Naive thymus-derived CD8-positive, alpha-beta T cell (primary cell): ENCODE measurements at regions not wholly inside any gene's neighbourhood (a gene's known extent, or its start where the extent isn't known, plus 50 kb on each side); places are given as distances from the start of the nearest gene placed in this dataset.

Experiments used
- ATAC-seq, 2 donors: fragments of 150-1000 bp; cut with Tn5 transposase in 1 of 2; sonication (Bioruptor Pico), chemical (Tn5 transposase) in 1 of 2; 1 replicate in 1 of 2; 2 replicates in 1 of 2; pipeline ENCODE4 v1.10.0; 2021; ENCODE audit warnings: mild to moderate bottlenecking in 2 of 2, moderate library complexity in 2 of 2
- POLR2A ChIA-PET: fragments of 350-600 bp; sonication (Branson Sonifier 250); formaldehyde crosslinking; loops from one replicate; lab custom pipeline; 2021; ENCODE audit warnings: antibody characterized with exemption; lab: Charles Lee
- DNase-seq, 10 donors: peaks; one replicate each; pipeline versions ENCODE4 v3.0.0 to v3.0.0-alpha.2; 2020 to 2022
- H3K27ac Mint-ChIP-seq, 10 donors: one replicate each; pipeline ENCODE4 v1.8.0; 2020 to 2022; ENCODE audit warnings: mild to moderate bottlenecking in 10 of 10, mixed read lengths in 10 of 10, moderate library complexity in 4 of 10, inconsistent platforms in 1 of 10
- H3K27me3 Mint-ChIP-seq, 5 donors: one replicate each; pipeline ENCODE4 v1.8.0; 2021 to 2022; ENCODE audit warnings: mixed read lengths in 5 of 5
- H3K36me3 Mint-ChIP-seq, 3 donors: one replicate each; pipeline ENCODE4 v1.8.0; 2020 to 2022; ENCODE audit warnings: mixed read lengths in 3 of 3, mild to moderate bottlenecking in 2 of 3, inconsistent platforms in 1 of 3
- H3K4me1 Mint-ChIP-seq, 4 donors: one replicate each; pipeline ENCODE4 v1.8.0; 2021 to 2022; ENCODE audit warnings: mixed read lengths in 4 of 4
- H3K4me3 Mint-ChIP-seq, 10 donors: one replicate each; pipeline ENCODE4 v1.8.0; 2020 to 2022; ENCODE audit warnings: mild to moderate bottlenecking in 10 of 10, mixed read lengths in 10 of 10, moderate library complexity in 6 of 10, inconsistent platforms in 1 of 10
- H3K9me3 Mint-ChIP-seq, 9 donors: one replicate each; pipeline ENCODE4 v1.8.0; 2020 to 2022; ENCODE audit warnings: mixed read lengths in 9 of 9, mild to moderate bottlenecking in 3 of 9, inconsistent platforms in 1 of 9, moderate library complexity in 1 of 9

DNA sequence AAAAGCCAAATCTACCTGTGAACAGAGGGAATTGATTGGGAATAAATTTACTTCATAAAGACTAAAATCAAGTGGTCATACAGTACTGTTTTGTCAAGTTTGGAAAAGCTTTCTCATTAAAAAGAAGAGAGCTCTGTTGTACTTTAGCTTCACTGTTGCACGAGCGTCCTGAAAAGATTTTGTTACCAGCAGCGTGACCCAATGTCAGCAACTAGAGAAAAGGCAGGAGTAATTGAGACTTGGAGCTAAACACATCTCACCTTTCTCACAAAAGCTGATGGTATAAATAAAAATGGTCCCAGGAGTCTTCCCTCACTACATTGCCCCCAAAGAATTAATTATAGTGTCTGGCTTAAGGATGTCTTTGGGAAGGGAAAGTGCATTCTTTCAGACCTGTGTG lies 613.7 kb downstream of the OLFM4 start:
- no peak for ATAC-seq
- H3K4me1 Mint-ChIP-seq: no peaks in the 10 kb centered on the region
- no peak overlapping the region for H3K4me3 Mint-ChIP-seq
- POLR2A ChIA-PET: no interaction called here
- H3K27me3 Mint-ChIP-seq: no peaks in the 10 kb centered on the region
- peaks cover 0 to 20% (median 6%) of the 10 kb centered on the region in 9 donors for H3K9me3 Mint-ChIP-seq
- H3K27ac Mint-ChIP-seq: no peak overlapping the region
- no peaks in the 10 kb centered on the region for H3K36me3 Mint-ChIP-seq
- no peak for DNase-seq

DNA sequence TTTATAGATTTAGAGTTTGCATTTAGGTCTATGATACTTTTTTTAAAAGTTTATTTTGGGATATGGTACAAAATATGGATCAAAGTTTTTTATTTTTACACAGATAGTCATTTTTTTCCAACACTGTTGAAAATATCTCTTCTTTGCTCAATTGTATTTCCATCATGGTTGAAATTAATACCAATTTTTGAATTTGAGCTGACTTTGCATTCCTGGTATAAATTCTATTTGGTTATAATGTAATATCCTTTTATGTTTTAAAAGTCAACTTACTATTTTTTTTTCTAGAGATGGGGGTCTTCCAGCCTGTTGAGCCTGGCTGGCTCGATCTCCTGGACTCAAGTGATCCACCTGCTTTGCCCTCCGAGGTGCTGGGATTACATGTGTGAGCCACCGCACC lies 620.1 kb downstream of the OLFM4 start:
- POLR2A ChIA-PET: no interaction called here
- Mint-ChIP-seq H3K9me3 (peaks cover 0 to 16% (median 5%) of the 10 kb centered on the region in 9 donors), H3K27me3 (no peaks in the 10 kb centered on the region), H3K4me1 (no peaks in the 10 kb centered on the region), H3K27ac (no peak overlapping the region), H3K4me3 (no peak overlapping the region), H3K36me3 (no peaks in the 10 kb centered on the region)
- no peak for ATAC-seq
- DNase-seq: no peak

DNA sequence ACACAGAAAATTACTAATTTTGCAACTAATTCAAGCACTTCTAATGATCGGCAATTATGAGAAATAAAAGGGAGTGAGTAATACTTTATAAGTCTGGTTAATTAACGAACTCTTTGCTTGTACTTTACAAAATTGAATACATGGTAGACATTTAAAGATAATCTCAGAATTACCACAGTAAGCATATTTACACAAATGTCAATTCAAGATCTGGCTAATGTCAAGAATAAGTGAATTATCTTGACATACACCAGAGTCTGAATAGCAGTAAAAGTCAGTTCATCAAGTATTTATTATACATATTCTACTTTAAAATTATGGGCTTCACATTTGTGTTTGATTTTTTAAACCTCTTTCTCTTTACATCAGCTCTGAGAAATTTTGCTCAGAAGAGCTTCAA lies 643.4 kb downstream of the OLFM4 start:
- no peaks in the 10 kb centered on the region for H3K27me3 Mint-ChIP-seq

DNA sequence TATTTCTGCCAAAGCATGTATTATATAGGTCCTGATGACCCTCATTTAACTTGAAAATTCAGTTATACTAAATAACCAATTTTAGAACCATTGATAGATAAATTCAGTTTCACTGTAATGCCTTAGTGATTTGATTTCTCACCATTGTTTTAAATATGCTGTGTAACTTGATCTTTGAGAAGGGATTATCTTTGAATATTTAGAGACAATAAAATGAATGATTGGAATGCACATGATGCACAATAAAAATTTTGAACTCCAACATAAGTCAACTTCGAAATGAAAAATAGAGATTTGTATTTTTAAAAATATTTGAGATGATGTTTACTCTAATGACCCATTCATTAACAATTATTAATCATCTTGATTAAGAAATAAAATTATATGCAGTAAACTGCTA lies 654.5 kb downstream of the OLFM4 start:
- Mint-ChIP-seq H3K4me3 (no peak overlapping the region), H3K4me1 (no peaks in the 10 kb centered on the region), H3K27me3 (no peaks in the 10 kb centered on the region), H3K27ac (no peak overlapping the region), H3K9me3 (peaks cover 5 to 26% (median 14%) of the 10 kb centered on the region in 9 donors), H3K36me3 (peaks cover 0 to 6% (median 0%) of the 10 kb centered on the region in 3 donors)
- ATAC-seq: no peak
- POLR2A ChIA-PET: no interaction called here
- DNase-seq: no peak

More for the DNA sequence above, 643.4 kb downstream of the OLFM4 start:
- Mint-ChIP-seq H3K9me3 (peaks cover under 1 to 33% (median 15%) of the 10 kb centered on the region in 9 donors), H3K27ac (no peak overlapping the region), H3K36me3 (no peaks in the 10 kb centered on the region), H3K4me3 (no peak overlapping the region), H3K4me1 (no peaks in the 10 kb centered on the region)
- POLR2A ChIA-PET: no interaction called here
- ATAC-seq (no peak), DNase-seq (no peak)

DNA sequence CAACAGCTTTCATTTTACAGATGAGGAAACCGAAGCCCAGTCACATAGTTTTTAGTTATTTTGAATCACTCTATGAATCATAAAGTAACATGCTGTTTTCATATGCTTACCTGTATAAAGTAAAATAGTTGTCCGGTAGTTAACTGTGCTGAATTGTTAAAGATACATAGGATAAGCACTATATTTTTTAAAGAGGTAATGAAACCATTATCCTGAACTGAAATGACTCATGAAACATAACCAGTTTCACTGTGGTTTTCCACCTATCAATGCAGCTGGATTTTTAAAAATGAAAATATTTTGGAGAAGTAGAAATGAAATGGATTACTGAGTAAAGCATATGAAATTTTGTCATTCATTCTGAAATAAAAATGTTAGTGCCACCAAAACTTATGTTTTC lies 655.0 kb downstream of the OLFM4 start:
- no peak for DNase-seq
- peaks cover 0 to 6% (median 0%) of the 10 kb centered on the region in 3 donors for H3K36me3 Mint-ChIP-seq
- H3K9me3 Mint-ChIP-seq: peaks cover 5 to 25% (median 11%) of the 10 kb centered on the region in 9 donors
- no peaks in the 10 kb centered on the region for H3K27me3 Mint-ChIP-seq
- H3K4me1 Mint-ChIP-seq: no peaks in the 10 kb centered on the region
- POLR2A ChIA-PET: no interaction called here
- H3K4me3 Mint-ChIP-seq: no peak overlapping the region
- no peak for ATAC-seq
- no peak overlapping the region for H3K27ac Mint-ChIP-seq

DNA sequence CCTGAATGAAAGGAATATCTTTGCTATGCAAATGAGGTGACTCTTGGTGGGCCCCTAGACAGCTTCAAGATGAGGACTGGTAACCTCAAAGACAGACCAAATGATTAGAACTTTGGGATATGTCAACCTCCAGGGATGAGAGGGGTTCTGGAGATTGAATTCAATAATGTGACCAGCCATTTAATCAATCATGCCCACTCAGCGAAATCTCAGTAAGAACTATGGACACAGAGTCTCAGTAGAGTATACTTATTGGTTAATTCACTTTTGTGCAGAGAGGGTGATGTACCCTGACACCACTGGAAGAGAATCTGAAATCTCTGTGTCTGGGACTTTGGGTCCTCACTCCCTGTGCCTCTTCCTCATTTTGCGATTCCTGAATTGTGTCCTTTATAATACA lies 662.8 kb downstream of the OLFM4 start:
- Mint-ChIP-seq H3K27me3 (no peaks in the 10 kb centered on the region), H3K9me3 (peaks cover 7 to 17% (median 9%) of the 10 kb centered on the region in 9 donors), H3K27ac (no peak overlapping the region), H3K4me1 (no peaks in the 10 kb centered on the region), H3K36me3 (no peaks in the 10 kb centered on the region), H3K4me3 (no peak overlapping the region)
- ATAC-seq (no peak), DNase-seq (no peak)
- POLR2A ChIA-PET: no interaction called here

DNA sequence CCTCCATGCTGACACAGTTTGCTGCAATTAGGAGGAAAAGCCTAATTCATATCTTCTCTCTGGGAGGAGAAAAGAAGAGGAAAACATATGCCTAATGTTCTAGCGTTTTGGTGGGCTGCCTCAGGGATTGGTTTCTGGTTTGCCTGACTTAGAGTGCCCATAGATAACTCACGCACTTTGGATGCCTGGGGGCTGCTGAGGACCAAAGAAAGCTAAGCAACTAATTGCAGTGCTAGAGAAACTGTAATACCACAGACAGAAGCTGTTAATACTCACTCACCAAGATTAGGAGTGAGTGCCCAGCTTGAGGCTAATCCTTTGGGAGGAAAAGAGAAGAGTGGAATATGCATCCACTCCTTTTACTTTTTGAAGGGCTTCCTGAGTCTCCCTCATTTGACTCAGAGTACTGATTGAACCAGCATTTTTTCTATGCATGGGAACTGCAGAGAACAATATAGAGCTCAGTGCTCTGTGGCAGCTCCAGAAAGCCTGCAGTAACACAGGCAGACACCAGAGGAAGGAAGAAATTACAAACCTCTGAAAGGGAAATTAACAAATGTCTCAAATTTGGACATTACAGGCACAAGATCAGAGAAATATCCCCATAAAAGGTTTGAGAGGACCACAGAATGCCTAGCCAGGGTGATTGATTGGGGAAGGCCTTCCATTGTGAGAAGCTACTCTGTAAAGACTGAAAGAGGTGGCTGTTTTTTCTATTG lies 666.4 kb downstream of the OLFM4 start:
- POLR2A ChIA-PET: no interaction called here
- ATAC-seq (no peak), DNase-seq (no peak)
- peaks cover 9 to 23% (median 15%) of the 10 kb centered on the region in 9 donors for H3K9me3 Mint-ChIP-seq
- peaks cover 0 to 5% (median 0%) of the 10 kb centered on the region in 3 donors for H3K36me3 Mint-ChIP-seq
- H3K4me1 Mint-ChIP-seq: no peaks in the 10 kb centered on the region
- H3K4me3 Mint-ChIP-seq: no peak overlapping the region
- H3K27ac Mint-ChIP-seq: no peak overlapping the region
- H3K27me3 Mint-ChIP-seq: no peaks in the 10 kb centered on the region

DNA sequence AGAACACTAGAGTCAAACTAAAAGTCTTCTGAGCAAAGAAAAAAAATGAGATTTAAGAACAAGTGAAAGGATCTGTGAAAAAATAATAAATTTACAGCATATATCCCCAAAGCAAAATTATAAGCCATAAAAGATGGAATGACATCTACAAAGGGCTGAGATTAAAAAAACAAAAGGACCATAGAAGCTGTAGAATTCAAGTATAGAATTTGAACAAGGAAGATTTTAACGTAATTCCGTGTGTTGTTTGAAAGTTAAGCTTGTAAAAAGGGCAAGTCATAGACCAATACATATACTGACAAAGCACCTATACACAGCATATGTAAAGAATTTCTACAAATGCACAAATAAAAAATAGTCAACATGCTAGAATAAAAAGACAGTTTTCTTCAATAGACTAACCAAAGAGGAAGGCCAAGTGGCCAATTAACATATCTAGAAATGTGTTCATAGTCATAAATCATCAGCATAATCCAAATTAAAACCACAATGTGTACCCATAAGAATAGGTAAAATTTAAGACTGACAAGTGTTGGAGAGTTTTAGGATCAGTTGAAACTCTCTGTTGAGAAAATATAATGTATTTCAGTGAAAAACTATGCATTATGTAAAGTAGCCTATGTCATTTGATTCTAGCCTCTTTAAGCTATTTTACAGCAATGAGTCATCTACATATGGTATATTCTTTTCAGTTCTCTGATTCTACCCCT lies 674.9 kb downstream of the OLFM4 start:
- Mint-ChIP-seq H3K27ac (no peak overlapping the region), H3K4me1 (no peaks in the 10 kb centered on the region), H3K27me3 (no peaks in the 10 kb centered on the region), H3K4me3 (no peak overlapping the region), H3K36me3 (peaks cover 0 to 5% (median 0%) of the 10 kb centered on the region in 3 donors), H3K9me3 (peaks cover 8 to 44% (median 20%) of the 10 kb centered on the region in 9 donors)
- ATAC-seq (no peak), DNase-seq (no peak)
- POLR2A ChIA-PET: no interaction called here

DNA sequence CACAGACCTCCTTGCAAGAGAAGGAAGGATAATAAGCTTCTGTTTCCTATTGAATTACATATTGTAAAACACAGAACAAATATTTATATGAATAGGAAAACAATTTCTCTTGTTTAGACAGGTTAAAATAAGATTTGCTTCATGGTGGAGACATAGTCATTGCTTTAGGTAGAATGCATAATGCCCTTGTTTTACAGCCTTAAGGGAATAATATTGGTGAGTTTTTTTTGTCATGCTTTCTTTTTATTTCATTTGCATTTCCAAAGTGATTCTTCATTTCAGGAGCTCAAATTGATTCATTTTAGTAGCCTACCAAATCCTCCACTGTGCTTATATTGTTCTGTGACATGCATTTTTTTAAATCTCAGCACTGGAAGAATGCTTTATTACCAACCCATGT lies 690.7 kb downstream of the OLFM4 start:
- Mint-ChIP-seq H3K27me3 (no peaks in the 10 kb centered on the region), H3K27ac (no peak overlapping the region), H3K4me1 (no peaks in the 10 kb centered on the region), H3K9me3 (peaks cover 12 to 34% (median 24%) of the 10 kb centered on the region in 9 donors), H3K4me3 (no peak overlapping the region), H3K36me3 (peaks cover 0 to 21% (median 2%) of the 10 kb centered on the region in 3 donors)
- ATAC-seq (no peak), DNase-seq (no peak)
- POLR2A ChIA-PET: no interaction called here

DNA sequence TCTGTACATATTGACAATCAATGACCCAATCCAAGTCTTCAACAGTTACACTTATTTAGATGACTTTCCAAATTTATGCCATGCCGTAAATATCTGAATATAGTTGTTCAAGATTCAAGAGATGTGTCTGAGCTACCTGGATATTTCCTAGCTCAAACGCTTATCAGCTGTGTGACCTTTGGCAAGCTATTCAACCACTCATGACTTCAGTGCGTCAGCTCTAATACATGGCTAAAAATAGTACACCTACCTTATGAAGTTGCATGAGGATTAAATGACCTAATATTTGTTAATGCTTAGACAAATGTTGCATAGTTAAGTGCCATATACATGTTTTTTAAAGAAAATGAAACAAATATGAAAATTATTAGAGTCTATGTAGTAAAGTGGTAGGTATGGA lies 704.1 kb downstream of the OLFM4 start:
- no peak overlapping the region for H3K27ac Mint-ChIP-seq
- H3K27me3 Mint-ChIP-seq: no peaks in the 10 kb centered on the region
- H3K4me1 Mint-ChIP-seq: no peaks in the 10 kb centered on the region
- POLR2A ChIA-PET: no interaction called here
- H3K36me3 Mint-ChIP-seq: no peaks in the 10 kb centered on the region
- ATAC-seq (no peak), DNase-seq (no peak)
- H3K4me3 Mint-ChIP-seq: no peak overlapping the region
- peaks cover 0 to 28% (median 6%) of the 10 kb centered on the region in 9 donors for H3K9me3 Mint-ChIP-seq

DNA sequence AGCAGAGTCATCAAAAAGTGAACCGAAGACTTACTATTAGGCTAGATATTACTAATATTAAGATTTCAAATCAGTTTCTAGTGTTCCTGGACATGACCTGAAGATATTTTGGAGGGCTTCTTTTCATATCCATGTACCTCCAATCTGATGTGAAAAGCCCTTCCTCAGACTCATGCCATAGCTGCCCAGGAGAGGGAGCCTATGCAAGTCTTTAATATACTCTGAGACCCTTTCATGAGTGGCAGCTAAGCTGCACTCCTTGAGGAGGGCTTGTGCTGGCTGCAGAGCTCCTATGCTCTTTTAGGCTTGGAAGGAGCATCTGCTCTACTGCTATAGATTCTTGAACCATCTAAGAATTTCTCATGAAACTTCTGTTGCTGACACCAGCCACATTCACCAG lies 715.3 kb downstream of the OLFM4 start:
- ATAC-seq (no peak), DNase-seq (no peak)
- Mint-ChIP-seq H3K9me3 (peaks cover 0 to 29% (median 5%) of the 10 kb centered on the region in 9 donors), H3K4me1 (no peaks in the 10 kb centered on the region), H3K4me3 (no peak overlapping the region), H3K27me3 (no peaks in the 10 kb centered on the region), H3K27ac (no peak overlapping the region), H3K36me3 (no peaks in the 10 kb centered on the region)
- POLR2A ChIA-PET: no interaction called here

DNA sequence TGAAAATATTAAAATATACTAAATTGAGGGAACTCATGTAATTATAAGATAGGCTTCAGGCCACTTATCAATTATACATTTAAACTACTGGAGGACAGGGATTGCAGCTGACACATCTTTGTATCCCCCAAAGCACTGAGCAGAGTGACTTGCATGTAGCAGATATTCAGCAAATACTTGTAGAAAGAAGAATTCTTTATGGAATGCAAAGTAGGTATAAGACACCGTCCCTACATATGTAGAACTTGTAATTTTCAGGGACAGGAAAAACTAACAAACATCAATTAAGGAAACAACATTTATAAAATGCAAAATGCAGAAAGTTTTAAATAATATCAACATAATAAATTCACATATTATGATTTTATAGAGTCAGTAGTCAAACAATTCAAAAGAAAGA lies 719.2 kb downstream of the OLFM4 start:
- no peak for DNase-seq
- no peak for ATAC-seq
- Mint-ChIP-seq H3K27ac (no peak overlapping the region), H3K9me3 (peaks cover 0 to 16% (median 6%) of the 10 kb centered on the region in 9 donors), H3K27me3 (no peaks in the 10 kb centered on the region), H3K4me3 (no peak overlapping the region), H3K36me3 (no peaks in the 10 kb centered on the region), H3K4me1 (no peaks in the 10 kb centered on the region)
- POLR2A ChIA-PET: no interaction called here

DNA sequence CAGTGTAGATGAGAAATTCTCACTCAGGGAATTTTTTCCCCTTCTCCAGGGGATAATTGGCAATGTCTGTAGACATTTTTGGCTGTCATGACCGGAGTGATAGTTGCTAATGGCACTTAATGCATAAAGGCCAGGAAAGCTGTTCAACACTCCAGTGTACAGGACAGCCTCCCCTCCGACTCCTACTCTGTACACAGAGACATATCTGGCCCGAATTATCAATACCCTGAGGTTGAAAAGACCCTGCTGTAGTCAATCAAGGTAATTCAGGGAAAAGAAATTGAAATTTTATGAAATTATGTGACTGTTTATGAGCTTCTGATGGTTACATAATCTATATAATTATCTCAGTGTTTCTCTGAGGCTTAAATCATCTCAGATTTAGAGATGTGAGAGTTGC lies 720.7 kb downstream of the OLFM4 start:
- ATAC-seq (no peak), DNase-seq (no peak)
- no peaks in the 10 kb centered on the region for H3K36me3 Mint-ChIP-seq
- H3K9me3 Mint-ChIP-seq: peaks cover 0 to 13% (median 2%) of the 10 kb centered on the region in 9 donors
- no peaks in the 10 kb centered on the region for H3K4me1 Mint-ChIP-seq
- H3K27ac Mint-ChIP-seq: no peak overlapping the region
- POLR2A ChIA-PET: no interaction called here
- no peak overlapping the region for H3K4me3 Mint-ChIP-seq
- no peaks in the 10 kb centered on the region for H3K27me3 Mint-ChIP-seq
